GM18951 (cell line): ENCODE measurements at regions not wholly inside any gene's neighbourhood (a gene's known extent, or its start where the extent isn't known, plus 50 kb on each side); places are given as distances from the start of the nearest gene placed in this dataset.

Experiments
- POLR2A ChIP-seq: IDR thresholded peaks from 4 replicates; pipeline ENCODE4 v1.6.1; 2011; ENCODE audit warnings: mild to moderate bottlenecking; ENCODE audit not compliant: insufficient read length, insufficient read depth; ENCODE audit errors: extremely low read depth
- in situ Hi-C: fragments of 300-500 bp; cut with MboI; formaldehyde crosslinking; loops from one replicate; pipeline ENCODE4 v1.12.0; 2022; ENCODE audit warnings: low sequenced_read_pairs, mixed read lengths, inconsistent platforms; ENCODE audit not compliant: unreplicated experiment

DNA sequence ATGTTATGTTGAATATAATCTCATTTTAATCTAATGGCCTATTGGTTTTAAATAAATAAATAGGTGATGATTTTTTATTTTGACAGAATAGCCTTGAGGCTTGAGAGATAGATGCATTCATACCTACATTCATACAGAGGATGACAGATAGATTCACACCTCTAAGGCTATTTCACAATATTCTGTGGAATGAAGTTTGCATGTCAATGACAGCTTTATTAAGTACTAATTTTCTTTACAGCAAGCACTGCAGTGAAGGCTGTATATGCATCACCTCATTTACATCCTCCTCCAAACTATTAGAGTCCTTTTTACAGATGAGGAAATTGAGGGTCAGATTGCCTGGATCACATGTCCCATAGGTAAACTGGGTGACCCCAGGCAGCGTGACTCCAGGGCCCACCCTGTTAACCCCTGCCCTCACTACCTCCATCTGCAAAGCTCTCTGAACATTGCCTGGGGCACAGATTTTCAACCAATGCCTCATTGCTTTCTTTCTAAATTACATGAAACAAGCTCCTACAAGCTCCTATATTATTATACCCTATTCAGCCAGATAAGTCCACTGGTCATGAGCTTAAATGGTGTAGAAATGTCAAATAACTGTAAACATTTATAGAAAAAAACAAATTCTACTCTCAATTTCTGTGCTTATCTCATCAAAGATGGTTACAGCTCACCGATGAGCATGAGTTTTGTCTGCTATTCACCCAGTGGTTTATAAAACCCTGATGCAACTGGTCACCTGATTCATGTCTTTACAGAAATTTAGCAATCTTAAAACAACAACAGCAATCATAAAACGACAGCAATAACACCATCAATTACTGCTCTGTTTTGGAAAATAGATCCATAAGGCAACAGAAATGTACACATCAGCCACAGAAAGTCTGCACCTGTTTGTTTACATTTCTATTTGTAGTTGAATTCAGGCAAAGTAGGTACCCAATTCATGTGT is 338.0 kb downstream of the NSG2 start:
- in situ Hi-C loops = no loop called here
- TF ChIP-seq POLR2A = no peak

GRCh38 chr5:174384509-174384947 is 339.0 kb downstream of the NSG2 start:
- in situ Hi-C loops = no loop called here
- no peak for TF ChIP-seq POLR2A

DNA sequence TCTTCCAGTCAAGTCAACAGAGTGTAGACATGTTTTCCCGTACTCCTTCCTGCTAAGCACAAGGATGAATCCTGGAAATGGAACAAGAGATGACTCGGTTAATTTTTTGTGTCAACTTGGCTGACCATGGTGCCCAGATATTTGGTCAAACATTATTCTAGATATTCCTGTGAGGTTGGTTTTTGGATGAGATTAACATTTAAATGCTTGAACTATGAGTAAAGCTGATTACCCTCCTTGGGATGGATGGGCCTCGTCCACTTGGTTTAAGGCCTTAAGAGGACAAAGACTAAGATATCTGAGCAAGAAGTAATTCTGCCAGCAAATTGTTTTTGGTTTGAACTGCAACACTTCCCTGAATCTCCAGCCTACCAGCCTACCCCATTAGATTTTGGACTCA is 338.1 kb upstream of the MSX2 start:
- in situ Hi-C loops = no loop called here
- no peak for TF ChIP-seq POLR2A

DNA sequence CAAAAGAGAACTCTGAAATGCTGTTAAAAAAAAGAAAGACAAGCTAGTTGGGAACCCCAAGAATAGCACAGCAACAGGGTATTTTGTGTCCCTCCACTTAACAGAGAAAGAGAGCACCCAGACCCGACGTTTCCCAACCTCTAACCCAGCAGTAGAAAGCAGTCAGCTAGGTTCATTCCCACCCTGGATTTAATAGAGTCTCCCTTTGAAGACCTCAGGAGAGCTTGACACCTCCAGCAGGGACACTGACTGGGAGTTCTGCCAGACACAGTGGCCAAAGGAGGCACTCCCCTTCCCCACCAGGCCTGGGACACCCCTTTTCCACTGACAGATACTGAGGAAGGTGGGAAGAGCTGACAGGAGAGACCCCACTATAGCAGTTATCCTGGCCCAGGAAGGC is 337.5 kb upstream of the MSX2 start:
- TF ChIP-seq POLR2A = no peak
- in situ Hi-C loops = no loop called here

GRCh38 chr5:174387448-174387847 is 336.9 kb upstream of the MSX2 start:
- no peak for TF ChIP-seq POLR2A
- in situ Hi-C loops = no loop called here

DNA sequence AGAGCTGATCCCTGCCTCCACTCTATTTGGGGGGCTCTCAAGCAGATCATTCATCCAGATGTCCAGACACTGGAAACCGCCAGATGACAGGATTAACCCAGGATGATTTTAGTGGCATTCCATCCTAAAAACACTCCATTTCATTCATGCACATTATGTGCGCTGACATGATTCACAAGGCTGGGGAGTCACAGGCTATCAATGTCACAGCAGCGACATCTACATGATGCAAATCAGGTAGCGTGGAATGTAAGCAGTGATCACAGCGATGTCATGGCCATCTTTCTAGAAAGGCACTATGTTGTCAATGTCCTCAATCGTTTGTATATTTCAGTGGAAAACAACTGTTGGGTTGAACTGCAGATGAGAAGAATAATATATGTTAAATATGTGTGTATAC is 331.5 kb upstream of the MSX2 start:
- no peak for TF ChIP-seq POLR2A
- in situ Hi-C loops = no loop called here

DNA sequence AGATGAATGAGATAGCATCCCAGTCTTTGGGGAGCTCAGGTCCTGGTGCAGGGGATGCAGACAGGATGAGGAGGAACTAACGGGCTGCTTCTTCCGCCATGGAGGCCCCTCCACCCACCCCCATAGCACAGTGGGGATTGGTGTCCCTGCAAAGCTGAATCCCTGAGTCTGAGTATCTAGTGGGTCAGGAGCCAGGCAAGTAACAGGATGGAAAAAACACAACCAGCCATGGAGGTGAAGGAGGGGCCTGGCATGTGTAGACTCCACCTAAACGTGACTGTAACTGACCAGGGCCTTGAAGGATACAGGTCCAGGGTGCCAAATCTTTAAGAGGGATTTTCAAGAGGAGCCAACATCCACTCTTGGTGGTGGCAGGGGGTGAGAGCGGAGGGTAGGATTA is 327.8 kb upstream of the MSX2 start:
- TF ChIP-seq POLR2A = no peak
- in situ Hi-C loops = no loop called here

DNA sequence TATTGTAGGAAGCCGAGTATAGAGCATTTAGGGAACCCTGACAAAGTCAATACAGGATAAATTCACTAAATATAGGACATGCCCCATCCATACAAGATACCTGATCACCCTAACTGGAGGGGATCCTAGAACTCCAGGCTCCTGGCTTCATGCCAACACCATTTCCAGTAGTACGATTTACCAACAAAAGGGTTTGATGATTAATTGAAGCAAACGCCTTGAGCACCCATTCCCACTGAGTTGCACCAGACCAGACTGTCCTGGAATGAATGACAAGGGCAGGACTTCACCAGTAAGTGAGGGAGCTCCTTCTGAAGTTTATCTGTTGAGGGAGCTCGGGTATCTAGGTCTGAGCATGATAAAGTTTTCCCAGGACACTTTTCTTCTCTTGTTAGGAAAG is 327.2 kb upstream of the MSX2 start:
- TF ChIP-seq POLR2A = no peak

DNA sequence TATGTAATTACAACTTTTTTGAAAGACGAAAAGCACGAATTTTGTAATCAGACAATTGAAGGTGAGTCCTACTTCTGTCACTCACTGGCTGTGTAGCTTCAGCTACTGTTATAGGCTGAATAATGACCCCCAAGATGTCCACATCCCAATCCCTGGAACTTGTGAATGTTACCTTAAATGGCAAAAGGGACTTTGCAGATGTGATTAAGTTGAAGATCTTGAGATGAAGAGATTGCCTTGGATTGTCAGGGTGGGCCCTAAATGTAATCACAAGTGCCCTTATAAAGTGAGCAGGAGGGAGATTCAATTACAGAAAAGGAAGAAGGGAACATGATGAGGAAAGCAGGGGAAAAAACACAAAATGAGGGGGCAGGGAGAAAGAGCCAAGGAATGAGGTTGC is 326.2 kb upstream of the MSX2 start:
- no peak for TF ChIP-seq POLR2A
- in situ Hi-C loops = no loop called here

More for the DNA sequence above, 327.2 kb upstream of the MSX2 start:
- in situ Hi-C loops = no loop called here

GRCh38 chr5:174399411-174399810 is 325.0 kb upstream of the MSX2 start:
- no peak for TF ChIP-seq POLR2A
- in situ Hi-C loops = no loop called here

GRCh38 chr5:174400461-174400860 is 323.9 kb upstream of the MSX2 start:
- in situ Hi-C loops = loop anchor here (25.0 kb wide), 1 partner anchor 537 kb away; no protein-coding TSS in a partner anchor
- no peak for TF ChIP-seq POLR2A

DNA sequence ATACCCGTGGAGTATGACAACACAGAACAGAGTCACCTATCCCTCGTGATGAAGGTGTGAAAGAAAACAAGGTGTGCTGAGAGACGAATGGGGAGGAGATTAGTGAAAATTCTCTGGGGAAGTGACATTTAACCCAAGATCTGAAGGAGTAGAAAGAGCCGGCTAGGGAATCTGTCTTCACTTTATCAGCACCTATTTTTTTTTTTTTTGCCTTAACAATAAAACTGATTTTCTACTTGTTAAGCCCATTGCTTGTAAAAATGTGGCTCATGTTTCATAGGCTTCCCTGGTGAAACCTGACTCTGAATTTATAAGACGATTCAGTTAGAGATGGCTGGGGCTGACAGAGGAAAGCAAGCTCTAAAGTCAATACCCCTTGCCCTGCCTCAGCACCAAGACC is 322.6 kb upstream of the MSX2 start:
- no peak for TF ChIP-seq POLR2A
- in situ Hi-C loops = loop anchor here (25.0 kb wide), 1 partner anchor 536 kb away; no protein-coding TSS in a partner anchor

DNA sequence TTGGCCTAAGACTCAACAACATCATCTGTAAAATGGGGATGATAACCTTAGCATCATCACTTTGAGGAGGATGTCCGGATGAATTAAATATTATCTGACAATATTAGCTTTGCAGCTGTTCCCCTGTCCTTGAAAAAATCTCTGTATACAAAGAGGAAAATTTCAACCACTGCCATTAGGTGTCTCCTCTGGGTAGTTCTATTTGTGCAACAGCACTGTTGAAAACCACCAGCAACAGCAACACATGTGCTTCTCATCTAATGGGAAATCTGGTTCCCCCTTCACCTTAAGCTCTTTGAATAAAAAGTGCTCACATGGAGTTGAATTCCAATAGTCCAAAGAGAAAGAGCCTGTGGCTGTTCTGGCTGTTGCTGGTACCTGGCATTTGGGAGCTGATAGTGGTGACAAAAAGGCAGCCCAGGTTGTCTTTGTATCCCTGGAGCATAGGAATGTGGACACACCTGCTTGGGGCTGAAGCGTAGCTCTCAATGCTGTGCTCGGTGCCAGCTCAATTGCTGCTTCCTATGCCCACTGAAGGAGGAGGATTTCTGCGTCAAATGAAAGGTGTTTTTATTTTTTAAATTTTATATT is 322.1 kb upstream of the MSX2 start:
- in situ Hi-C loops = loop anchor here (25.0 kb wide), 1 partner anchor 535 kb away; no protein-coding TSS in a partner anchor
- no peak for TF ChIP-seq POLR2A

- TF ChIP-seq POLR2A = no peak
- in situ Hi-C loops = loop anchor here (25.0 kb wide), 1 partner anchor 532 kb away; no protein-coding TSS in a partner anchor
Observed at GRCh38 chr5:174404848-174405247, 319.5 kb upstream of the MSX2 start.
